SK-N-SH treated with all-trans-retinoic acid at 6 μM for 48 hours (cell line): ENCODE measurements at regions not wholly inside any gene's neighbourhood (a gene's known extent, or its start where the extent isn't known, plus 50 kb on each side); places are given as distances from the start of the nearest gene placed in this dataset.

Experiments used
- BACH2 ChIP-seq: fragments of 250-450 bp; sonication (Bioruptor Pico); IDR thresholded peaks from 2 replicates; pipeline ENCODE4 v1.9.0; 2021; ENCODE audit warnings: mild to moderate bottlenecking, borderline replicate concordance
- CREB5 ChIP-seq: fragments of 250-450 bp; sonication (Bioruptor Pico); IDR thresholded peaks from 2 replicates; pipeline ENCODE4 v1.5.1; 2020; ENCODE audit warnings: low read depth, mild to moderate bottlenecking, moderate library complexity
- CSDC2 ChIP-seq: fragments of 250-450 bp; sonication (Bioruptor Pico); IDR thresholded peaks from 2 replicates; pipeline ENCODE4 v1.5.0; 2020; ENCODE audit warnings: mild to moderate bottlenecking, moderate library complexity
- CSRNP3 ChIP-seq: fragments of 250-450 bp; sonication (Bioruptor Pico); IDR thresholded peaks from 2 replicates; pipeline ENCODE4 v1.5.1; 2021; ENCODE audit warnings: mild to moderate bottlenecking, moderate library complexity
- POU6F1 ChIP-seq: fragments of 250-450 bp; sonication (Bioruptor Pico); IDR thresholded peaks from 2 replicates; pipeline ENCODE4 v1.8.0; 2021; ENCODE audit warnings: low read depth, mild to moderate bottlenecking, moderate library complexity, borderline replicate concordance
- TCF4 ChIP-seq: fragments of 250-450 bp; sonication (Bioruptor Pico); IDR thresholded peaks from 2 replicates; pipeline ENCODE4 v1.8.0; 2021; ENCODE audit warnings: mild to moderate bottlenecking, moderate library complexity, borderline replicate concordance
- ZFP3 ChIP-seq: fragments of 250-450 bp; sonication (Bioruptor Pico); IDR thresholded peaks from 2 replicates; pipeline ENCODE4 v1.5.0; 2020; ENCODE audit warnings: mild to moderate bottlenecking, moderate library complexity
- ZNF70 ChIP-seq: fragments of 450-650 bp; formaldehyde crosslinking; IDR thresholded peaks from 2 replicates; pipeline ENCODE4 v1.5.0; 2020; ENCODE audit warnings: mild to moderate bottlenecking, moderate library complexity

GRCh38 chr5:40409601-40410000 is 270.1 kb upstream of the PTGER4 start:
- no peak for TF ChIP-seq POU6F1 (CRISPR knock-in tag)
- TF ChIP-seq CSRNP3 (CRISPR knock-in tag) = no peak
- TF ChIP-seq CREB5 (CRISPR knock-in tag) = no peak
- TF ChIP-seq BACH2 (CRISPR knock-in tag) = no peak
- no peak for TF ChIP-seq TCF4 (CRISPR knock-in tag)
- no peak for TF ChIP-seq CSDC2 (CRISPR knock-in tag)
- no peak for TF ChIP-seq ZFP3 (CRISPR knock-in tag)
- no peak for TF ChIP-seq ZNF70 (CRISPR knock-in tag)
